Neural cell (in vitro differentiated cells): ENCODE measurements at regions not wholly inside any gene's neighbourhood (a gene's known extent, or its start where the extent isn't known, plus 50 kb on each side); places are given as distances from the start of the nearest gene placed in this dataset.

ENCODE experiments used
- H2AFZ ChIP-seq: fragments of 200-600, 300-800 bp; sonication (generic), shearing (Covaris generic); 2 replicates; pipeline ENCODE4 v1.6.0; 2014; ENCODE audit warnings: low read depth, mild to moderate bottlenecking, antibody characterized with exemption, low read length, moderate library complexity
- H3F3A ChIP-seq: fragments of 200-600 bp; shearing (Covaris generic); 2 replicates; pipeline ENCODE4 v1.6.1; 2016; ENCODE audit warnings: mild to moderate bottlenecking, moderate library complexity, mixed read lengths, antibody characterized with exemption, low read length; ENCODE audit not compliant: insufficient read depth, poor library complexity, severe bottlenecking
- H3K27ac ChIP-seq: fragments of 200-600, 300-800 bp; sonication (generic), shearing (Covaris generic); 2 replicates; pipeline ENCODE4 v1.5.1; 2014; ENCODE audit warnings: mild to moderate bottlenecking, low read length, moderate library complexity
- H3K27me3 ChIP-seq: fragments of 300-800, 200-600 bp; sonication (generic), shearing (Covaris generic); 2 replicates; pipeline ENCODE4 v1.6.0; 2014; ENCODE audit warnings: mild to moderate bottlenecking, low read depth, low read length, moderate library complexity; ENCODE audit not compliant: insufficient read depth
- H3K36me3 ChIP-seq: fragments of 300-800, 200-600 bp; sonication (generic), shearing (Covaris generic); 2 replicates; pipeline ENCODE4 v1.5.1; 2014; ENCODE audit warnings: mild to moderate bottlenecking, antibody characterized with exemption, low read length, moderate library complexity; ENCODE audit not compliant: insufficient read depth
- H3K4me2 ChIP-seq: fragments of 300-800, 200-600 bp; sonication (generic), shearing (Covaris generic); 2 replicates; pipeline ENCODE4 v1.6.0; 2014; ENCODE audit warnings: mild to moderate bottlenecking, low read length
- H3K4me3 ChIP-seq: fragments of 300-800, 200-600 bp; sonication (generic), shearing (Covaris generic); 2 replicates; pipeline ENCODE4 v1.5.1; 2014; ENCODE audit warnings: mild to moderate bottlenecking, low read length, moderate library complexity
- H3K79me2 ChIP-seq: fragments of 200-600 bp; shearing (Covaris generic); replicated peaks from 2 replicates; pipeline ENCODE4 v1.6.0; 2014; ENCODE audit warnings: mild to moderate bottlenecking, low read length, moderate library complexity; ENCODE audit not compliant: insufficient read depth
- H3K9ac ChIP-seq: fragments of 300-800, 200-600 bp; sonication (generic), shearing (Covaris generic); 2 replicates; pipeline ENCODE4 v1.6.1; 2016; ENCODE audit warnings: mild to moderate bottlenecking, low read length, mixed read lengths
- H3K9me2 ChIP-seq: fragments of 200-600 bp; shearing (Covaris generic); 2 replicates; pipeline ENCODE4 v1.6.1; 2016; ENCODE audit warnings: mild to moderate bottlenecking, low read length, mixed read lengths; ENCODE audit not compliant: insufficient read depth
- H3K9me3 ChIP-seq: fragments of 200-600, 300-800 bp; sonication (generic), shearing (Covaris generic); 2 replicates; pipeline ENCODE4 v1.6.1; 2016; ENCODE audit warnings: mild to moderate bottlenecking, mixed run types, low read length, moderate library complexity, mixed read lengths
- H4K20me1 ChIP-seq: fragments of 200-600 bp; shearing (Covaris generic); 2 replicates; pipeline ENCODE4 v1.6.1; 2016; ENCODE audit warnings: mild to moderate bottlenecking, mixed run types; ENCODE audit not compliant: insufficient read depth
- EP300 ChIP-seq: fragments of 450-650 bp; conservative IDR thresholded peaks from 2 replicates; pipeline ENCODE4 v1.6.1; 2014; ENCODE audit warnings: antibody characterized with exemption, mild to moderate bottlenecking, moderate library complexity; ENCODE audit not compliant: poor library complexity, severe bottlenecking
- EZH2 ChIP-seq: fragments of 200-600, 300-800 bp; shearing (Covaris generic), sonication (generic); IDR thresholded peaks from 2 replicates; pipeline ENCODE4 v1.6.1; 2014; ENCODE audit warnings: antibody characterized with exemption, low read length, borderline replicate concordance, mild to moderate bottlenecking; ENCODE audit not compliant: insufficient read depth, poor library complexity, severe bottlenecking
- MXI1 ChIP-seq: fragments of 450-650 bp; conservative IDR thresholded peaks from 2 replicates; pipeline ENCODE4 v1.6.1; 2014; ENCODE audit warnings: antibody characterized with exemption, mild to moderate bottlenecking; ENCODE audit not compliant: poor library complexity, severe bottlenecking
- POLR2AphosphoS5 ChIP-seq: IDR thresholded peaks from 2 replicates; pipeline ENCODE4 v1.6.1; 2012
- RAD21 ChIP-seq: fragments of 450-650 bp; conservative IDR thresholded peaks from 2 replicates; pipeline ENCODE4 v1.6.1; 2014; ENCODE audit warnings: antibody characterized with exemption, mild to moderate bottlenecking, moderate library complexity
- SMC3 ChIP-seq: fragments of 450-650 bp; conservative IDR thresholded peaks from 2 replicates; pipeline ENCODE4 v1.6.1; 2014; ENCODE audit warnings: antibody characterized with exemption, mild to moderate bottlenecking, moderate library complexity; ENCODE audit not compliant: poor library complexity
- TAF1 ChIP-seq: IDR thresholded peaks from 2 replicates; pipeline ENCODE4 v1.6.1; 2012; ENCODE audit warnings: low read depth
- TF ChIP-seq, protein P1 (sequence below): fragments of 450-650 bp; IDR thresholded peaks from 2 replicates; pipeline ENCODE4 v1.5.1; 2014; ENCODE audit warnings: antibody characterized with exemption, mild to moderate bottlenecking, moderate library complexity; ENCODE audit not compliant: poor library complexity, severe bottlenecking
- TF ChIP-seq, protein P2 (sequence below): IDR thresholded peaks from 2 replicates; pipeline ENCODE4 v1.6.1; 2012; ENCODE audit warnings: borderline replicate concordance

DNA sequence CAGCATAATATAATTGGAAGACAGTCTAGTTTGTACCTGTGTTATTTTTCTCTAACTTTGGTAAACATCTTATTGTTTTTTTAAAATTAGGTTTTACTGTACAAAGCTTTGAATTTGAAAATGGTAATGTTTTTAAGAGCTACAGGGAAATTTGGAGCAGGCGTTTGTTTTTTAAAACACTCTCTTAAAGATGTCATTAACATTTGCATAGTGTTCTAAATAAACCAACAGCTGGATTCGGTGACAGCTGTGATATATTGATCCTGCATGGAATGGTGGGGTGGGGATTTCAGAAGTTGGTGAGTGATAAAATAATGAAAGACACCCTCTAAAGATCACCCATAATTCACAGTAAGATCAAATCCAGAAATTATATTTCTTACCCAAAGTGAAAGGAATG lies 97.9 kb upstream of the PRL start:
- no peak overlapping the region for H3K9ac ChIP-seq
- H3K9me2 ChIP-seq: no peaks in the 10 kb centered on the region
- TF ChIP-seq EP300 (no peak), RAD21 (no peak), SMC3 (no peak), POLR2AphosphoS5 (no peak), TAF1 (no peak), MXI1 (no peak), EZH2 (no peak)
- TF ChIP-seq, protein P1, sequence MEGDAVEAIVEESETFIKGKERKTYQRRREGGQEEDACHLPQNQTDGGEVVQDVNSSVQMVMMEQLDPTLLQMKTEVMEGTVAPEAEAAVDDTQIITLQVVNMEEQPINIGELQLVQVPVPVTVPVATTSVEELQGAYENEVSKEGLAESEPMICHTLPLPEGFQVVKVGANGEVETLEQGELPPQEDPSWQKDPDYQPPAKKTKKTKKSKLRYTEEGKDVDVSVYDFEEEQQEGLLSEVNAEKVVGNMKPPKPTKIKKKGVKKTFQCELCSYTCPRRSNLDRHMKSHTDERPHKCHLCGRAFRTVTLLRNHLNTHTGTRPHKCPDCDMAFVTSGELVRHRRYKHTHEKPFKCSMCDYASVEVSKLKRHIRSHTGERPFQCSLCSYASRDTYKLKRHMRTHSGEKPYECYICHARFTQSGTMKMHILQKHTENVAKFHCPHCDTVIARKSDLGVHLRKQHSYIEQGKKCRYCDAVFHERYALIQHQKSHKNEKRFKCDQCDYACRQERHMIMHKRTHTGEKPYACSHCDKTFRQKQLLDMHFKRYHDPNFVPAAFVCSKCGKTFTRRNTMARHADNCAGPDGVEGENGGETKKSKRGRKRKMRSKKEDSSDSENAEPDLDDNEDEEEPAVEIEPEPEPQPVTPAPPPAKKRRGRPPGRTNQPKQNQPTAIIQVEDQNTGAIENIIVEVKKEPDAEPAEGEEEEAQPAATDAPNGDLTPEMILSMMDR: no peak
- TF ChIP-seq, protein P2, sequence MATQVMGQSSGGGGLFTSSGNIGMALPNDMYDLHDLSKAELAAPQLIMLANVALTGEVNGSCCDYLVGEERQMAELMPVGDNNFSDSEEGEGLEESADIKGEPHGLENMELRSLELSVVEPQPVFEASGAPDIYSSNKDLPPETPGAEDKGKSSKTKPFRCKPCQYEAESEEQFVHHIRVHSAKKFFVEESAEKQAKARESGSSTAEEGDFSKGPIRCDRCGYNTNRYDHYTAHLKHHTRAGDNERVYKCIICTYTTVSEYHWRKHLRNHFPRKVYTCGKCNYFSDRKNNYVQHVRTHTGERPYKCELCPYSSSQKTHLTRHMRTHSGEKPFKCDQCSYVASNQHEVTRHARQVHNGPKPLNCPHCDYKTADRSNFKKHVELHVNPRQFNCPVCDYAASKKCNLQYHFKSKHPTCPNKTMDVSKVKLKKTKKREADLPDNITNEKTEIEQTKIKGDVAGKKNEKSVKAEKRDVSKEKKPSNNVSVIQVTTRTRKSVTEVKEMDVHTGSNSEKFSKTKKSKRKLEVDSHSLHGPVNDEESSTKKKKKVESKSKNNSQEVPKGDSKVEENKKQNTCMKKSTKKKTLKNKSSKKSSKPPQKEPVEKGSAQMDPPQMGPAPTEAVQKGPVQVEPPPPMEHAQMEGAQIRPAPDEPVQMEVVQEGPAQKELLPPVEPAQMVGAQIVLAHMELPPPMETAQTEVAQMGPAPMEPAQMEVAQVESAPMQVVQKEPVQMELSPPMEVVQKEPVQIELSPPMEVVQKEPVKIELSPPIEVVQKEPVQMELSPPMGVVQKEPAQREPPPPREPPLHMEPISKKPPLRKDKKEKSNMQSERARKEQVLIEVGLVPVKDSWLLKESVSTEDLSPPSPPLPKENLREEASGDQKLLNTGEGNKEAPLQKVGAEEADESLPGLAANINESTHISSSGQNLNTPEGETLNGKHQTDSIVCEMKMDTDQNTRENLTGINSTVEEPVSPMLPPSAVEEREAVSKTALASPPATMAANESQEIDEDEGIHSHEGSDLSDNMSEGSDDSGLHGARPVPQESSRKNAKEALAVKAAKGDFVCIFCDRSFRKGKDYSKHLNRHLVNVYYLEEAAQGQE: no peak
- no peak overlapping the region for H3K4me3 ChIP-seq
- H3K36me3 ChIP-seq: no peaks in the 10 kb centered on the region
- H3K4me2 ChIP-seq: no peak overlapping the region
- no peak overlapping the region for H3K27ac ChIP-seq
- no peak overlapping the region for H2AFZ ChIP-seq
- no peaks in the 10 kb centered on the region for H3F3A ChIP-seq
- no peaks in the 10 kb centered on the region for H3K9me3 ChIP-seq
- no peaks in the 10 kb centered on the region for H3K27me3 ChIP-seq
- H4K20me1 ChIP-seq: no peaks in the 10 kb centered on the region
- no peaks in the 10 kb centered on the region for H3K79me2 ChIP-seq

DNA sequence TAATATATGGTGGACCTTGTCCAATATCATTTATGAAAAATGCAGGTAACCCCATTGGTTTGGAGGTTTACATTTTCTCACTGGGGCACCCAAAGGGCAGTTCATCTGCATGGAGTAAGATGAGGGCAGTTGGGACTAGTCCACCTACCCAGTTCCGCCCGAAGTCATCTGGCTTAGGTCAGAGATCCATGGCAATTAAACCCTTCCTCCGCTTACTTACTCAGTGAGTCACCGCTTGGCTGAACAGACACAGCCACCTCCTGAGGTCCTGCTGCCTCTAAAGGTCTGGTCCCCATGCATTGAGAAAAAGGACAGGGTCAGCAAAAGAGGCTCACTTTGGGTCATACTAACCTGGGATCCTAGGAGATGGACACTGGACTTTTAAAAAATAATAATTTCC lies 102.9 kb upstream of the PRL start:
- Histone ChIP-seq H3K4me2 (no peak overlapping the region), H3K4me3 (no peak overlapping the region), H3F3A (no peaks in the 10 kb centered on the region), H3K36me3 (no peaks in the 10 kb centered on the region), H3K79me2 (no peaks in the 10 kb centered on the region), H3K9ac (no peak overlapping the region), H3K9me3 (no peaks in the 10 kb centered on the region), H3K9me2 (no peaks in the 10 kb centered on the region), H3K27ac (no peak overlapping the region), H4K20me1 (no peaks in the 10 kb centered on the region), H3K27me3 (no peaks in the 10 kb centered on the region), H2AFZ (no peak overlapping the region)
- TF ChIP-seq, protein P2: no peak
- TF ChIP-seq POLR2AphosphoS5 (no peak), SMC3 (no peak), EZH2 (no peak), TAF1 (no peak), EP300 (no peak), RAD21 (no peak), MXI1 (no peak)
- TF ChIP-seq, protein P1: no peak
